Cardiac muscle cell (in vitro differentiated cells and primary cell): ENCODE measurements at regions not wholly inside any gene's neighbourhood (a gene's known extent, or its start where the extent isn't known, plus 50 kb on each side); places are given as distances from the start of the nearest gene placed in this dataset.

Experiments used
- DNase-seq, 2 donors: peaks; one replicate each; pipeline versions ENCODE4 v3.0.0 to v3.0.0-alpha.2; 2010 to 2017; ENCODE audit warnings: low read depth in 1 of 2, low spot score in 1 of 2
- H3K27ac ChIP-seq: fragments of 200-600 bp; sonication (generic); 2 replicates; pipeline ENCODE4 v1.5.1; 2016
- H3K27me3 ChIP-seq: fragments of 200-600 bp; sonication (generic); 2 replicates; pipeline ENCODE4 v1.6.0; 2016; ENCODE audit warnings: control low read depth
- H3K36me3 ChIP-seq: fragments of 200-600 bp; sonication (generic); 2 replicates; pipeline ENCODE4 v1.5.1; 2016; ENCODE audit warnings: control low read depth
- H3K4me1 ChIP-seq: fragments of 200-600 bp; sonication (generic); 2 replicates; pipeline ENCODE4 v1.8.1; 2017; ENCODE audit warnings: low read depth, mild to moderate bottlenecking, mixed run types
- H3K4me3 ChIP-seq: fragments of 200-600 bp; sonication (generic); 2 replicates; pipeline ENCODE4 v1.5.1; 2016; ENCODE audit warnings: mild to moderate bottlenecking
- H3K9me3 ChIP-seq: fragments of 200-600 bp; sonication (generic); 2 replicates; pipeline ENCODE4 v1.5.1; 2017; ENCODE audit warnings: low read depth, mild to moderate bottlenecking, control low read depth
- CTCF ChIP-seq: IDR thresholded peaks from 2 replicates; pipeline ENCODE4 v1.5.1; 2012; ENCODE audit warnings: low read depth, mild to moderate bottlenecking, low read length

DNA sequence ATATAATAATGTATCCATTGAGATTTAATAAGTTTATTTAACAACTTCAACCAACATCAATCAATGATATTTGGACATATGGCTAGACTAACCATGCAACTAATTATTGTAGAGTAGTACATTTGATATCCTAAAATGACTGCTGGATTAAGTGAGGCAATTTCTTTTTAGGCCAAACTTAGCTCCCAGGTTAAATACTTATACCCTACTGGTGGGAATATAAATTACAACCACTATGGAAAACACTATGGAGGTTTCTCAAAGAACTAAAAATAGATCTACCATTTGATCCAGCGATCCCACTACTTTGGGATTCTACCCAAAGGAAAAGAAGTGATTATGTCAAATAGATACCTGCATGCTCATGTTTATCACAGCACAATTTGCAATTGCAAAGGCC lies 345.8 kb downstream of the RBM26 start:
- H3K9me3 ChIP-seq, result no peaks in the 10 kb centered on the region
- no peaks in the 10 kb centered on the region for H3K36me3 ChIP-seq
- H3K4me1 ChIP-seq, result no peaks in the 10 kb centered on the region
- no peak overlapping the region for H3K27ac ChIP-seq
- no peaks in the 10 kb centered on the region for H3K27me3 ChIP-seq
- no peak for TF ChIP-seq CTCF
- no peak for DNase-seq
- no peak overlapping the region for H3K4me3 ChIP-seq

DNA sequence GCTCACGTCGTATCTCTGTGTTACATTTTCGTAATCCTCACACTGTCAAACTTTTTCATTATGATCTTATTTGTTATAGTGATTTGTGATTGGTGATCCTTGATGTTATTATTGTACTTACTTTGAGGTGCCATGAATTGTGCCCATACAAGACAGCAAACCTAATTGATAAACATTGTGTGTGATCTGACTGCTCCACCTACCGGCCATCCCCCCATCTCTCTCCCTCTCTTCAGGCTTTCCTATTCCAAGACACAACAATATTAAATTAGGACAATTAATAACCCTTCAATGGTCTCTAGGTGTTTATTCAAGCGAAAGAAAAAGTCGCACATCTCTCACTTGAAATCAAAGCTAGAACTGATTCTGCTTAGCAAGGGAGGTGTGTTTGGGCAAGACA lies 349.3 kb downstream of the RBM26 start:
- Histone ChIP-seq H3K4me3 (no peak overlapping the region), H3K27ac (no peak overlapping the region), H3K4me1 (no peaks in the 10 kb centered on the region), H3K36me3 (no peaks in the 10 kb centered on the region), H3K27me3 (no peaks in the 10 kb centered on the region), H3K9me3 (no peaks in the 10 kb centered on the region)
- no peak for DNase-seq
- TF ChIP-seq CTCF, result no peak

- no peak overlapping the region for H3K4me3 ChIP-seq
- H3K9me3 ChIP-seq, result no peaks in the 10 kb centered on the region
- no peaks in the 10 kb centered on the region for H3K27me3 ChIP-seq
- H3K27ac ChIP-seq, result no peak overlapping the region
- H3K36me3 ChIP-seq, result no peaks in the 10 kb centered on the region
- DNase-seq, result no peak
- H3K4me1 ChIP-seq, result no peaks in the 10 kb centered on the region
- TF ChIP-seq CTCF, result no peak
Observed at GRCh38 chr13:79051472-79051871, 354.6 kb downstream of the RBM26 start.

- H3K36me3 ChIP-seq, result no peaks in the 10 kb centered on the region
- no peak for DNase-seq
- H3K27ac ChIP-seq, result no peak overlapping the region
- no peak for TF ChIP-seq CTCF
- H3K4me3 ChIP-seq, result no peak overlapping the region
- no peaks in the 10 kb centered on the region for H3K9me3 ChIP-seq
- no peaks in the 10 kb centered on the region for H3K4me1 ChIP-seq
- no peaks in the 10 kb centered on the region for H3K27me3 ChIP-seq
Observed at GRCh38 chr13:79044415-79044814, 361.6 kb downstream of the RBM26 start.

- no peak for DNase-seq
Observed at GRCh38 chr13:79043208-79043607, 362.8 kb downstream of the RBM26 start.

More at GRCh38 chr13:79043208-79043607, 362.8 kb downstream of the RBM26 start:
- Histone ChIP-seq H3K27me3 (no peaks in the 10 kb centered on the region), H3K9me3 (no peaks in the 10 kb centered on the region), H3K4me1 (no peaks in the 10 kb centered on the region), H3K4me3 (no peak overlapping the region), H3K27ac (no peak overlapping the region), H3K36me3 (no peaks in the 10 kb centered on the region)
- no peak for TF ChIP-seq CTCF
